ENCODE measurements at regions not wholly inside any gene's neighbourhood (a gene's known extent, or its start where the extent isn't known, plus 50 kb on each side); places are given as distances from the start of the nearest gene placed in this dataset.

- Histone ChIP-seq H3K4me1 (replicated peaks in 1 of 2; ENCODE audit: control insufficient read depth in 2 of 2, insufficient read depth in 2 of 2, low read length in 2 of 2) (peaks cover 0 to 4% of the 10 kb centered on the region in 2 experiments; a peak in 1 of 5 replicates), H3K9me1 (ENCODE audit: control insufficient read depth, insufficient read depth, low read length) (no peaks in the 10 kb centered on the region), H2AFZ (ENCODE audit: low read depth, low read length) (no peak overlapping the region), H3K4me3 (no peak overlapping the region), H3K36me3 (ENCODE audit: control insufficient read depth, insufficient read depth, low read length) (no peaks in the 10 kb centered on the region), H3K27ac (ENCODE audit: extremely low read depth, low read depth, low read length) (no peak overlapping the region), H3K79me2 (ENCODE audit: control insufficient read depth, insufficient read depth, low read length) (no peaks in the 10 kb centered on the region), H3K9me3 (replicated peaks; ENCODE audit: control insufficient read depth, insufficient read depth, low read depth, low read length) (no peaks in the 10 kb centered on the region), H4K20me1 (replicated peaks; ENCODE audit: control insufficient read depth, insufficient read depth, low read length) (no peaks in the 10 kb centered on the region), H3K4me2 (ENCODE audit: insufficient read depth, low read length) (no peak overlapping the region), H3K27me3 (ENCODE audit: control insufficient read depth in 2 of 2, insufficient read depth in 2 of 2, low read length in 2 of 2) (peaks cover 0 to 7% of the 10 kb centered on the region in 2 experiments; a peak in 1 of 5 replicates), H3K9ac (ENCODE audit: insufficient read depth in 1 of 2, low read depth in 2 of 2, low read length in 2 of 2) (no peak overlapping the region)
- TF ChIP-seq UBTF (IDR thresholded peaks at IDR 0.05; ENCODE audit: borderline replicate concordance in 1 of 2, low read depth in 2 of 2, low read length in 2 of 2) (no peak), ZNF431 (CRISPR knock-in tag; IDR thresholded peaks at IDR 0.05) (no peak), MCM3 (IDR thresholded peaks at IDR 0.05) (no peak), ZNF384 (IDR thresholded peaks at IDR 0.05; ENCODE audit: low read depth, low read length) (no peak), ZNF785 (CRISPR knock-in tag; IDR thresholded peaks at IDR 0.05) (no peak), NR2C2 (CRISPR knock-in tag; IDR thresholded peaks at IDR 0.05) (no peak), NR2C2 (tag; IDR thresholded peaks at IDR 0.05) (no peak), ZNF444 (CRISPR knock-in tag; IDR thresholded peaks at IDR 0.05) (no peak), ZNF436 (CRISPR knock-in tag; IDR thresholded peaks at IDR 0.05) (no peak), ZNF184 (CRISPR knock-in tag; IDR thresholded peaks at IDR 0.05) (no peak), PTBP1 (IDR thresholded peaks at IDR 0.05; ENCODE audit: low read depth, low read length) (no peak), RBM39 (optimal IDR thresholded peaks at IDR 0.05; ENCODE audit: low read depth, low read length) (no peak), GATAD2B (IDR thresholded peaks at IDR 0.05; ENCODE audit: borderline replicate concordance) (no peak), TFAM (CRISPR knock-in tag; conservative IDR thresholded peaks at IDR 0.05) (no peak), SMARCC2 (IDR thresholded peaks at IDR 0.05; ENCODE audit: low read depth) (no peak), ZNF277 (CRISPR knock-in tag; IDR thresholded peaks at IDR 0.05; ENCODE audit: borderline replicate concordance) (no peak), ZNF696 (CRISPR knock-in tag; conservative IDR thresholded peaks at IDR 0.05) (no peak), FOXP1 (CRISPR knock-in tag; IDR thresholded peaks at IDR 0.05) (no peak), ZBTB9 (CRISPR knock-in tag; IDR thresholded peaks at IDR 0.05) (no peak)
- BruUV-seq (replicated peaks): no TSS peak
- 0% methylated on average over 2 of the region's 2 CpGs for WGBS (ENCODE audit: insufficient coverage, low coverage, missing lambda C conversion rate)
- in situ Hi-C loops (cut with MboI): no loop called here
- DNase-seq (ENCODE audit: extremely low read depth in 1 of 4, low spot score in 3 of 4) (no peak), ATAC-seq (no peak), FAIRE-seq (no peak)
- intact Hi-C loops (cut with micrococcal nuclease): no loop called here
- ChIA-PET POLR2A (interaction anchor here (1.3 kb wide), 1 partner anchor 14 kb away, joined by 3 read pairs; no protein-coding TSS in a partner anchor), CTCF (ENCODE audit: low intra/inter-chr PET ratio) (no interaction called here)
Measured at GRCh38 chr3:159838938-159839337, 149.7 kb upstream of the IL12A start.
